LoVo (cell line): ENCODE measurements at regions not wholly inside any gene's neighbourhood (a gene's known extent, or its start where the extent isn't known, plus 50 kb on each side); places are given as distances from the start of the nearest gene placed in this dataset.

Source experiments
- DNase-seq: peaks from one replicate; pipeline ENCODE4 v3.0.0-alpha.2; 2016; ENCODE audit warnings: low spot score

DNA sequence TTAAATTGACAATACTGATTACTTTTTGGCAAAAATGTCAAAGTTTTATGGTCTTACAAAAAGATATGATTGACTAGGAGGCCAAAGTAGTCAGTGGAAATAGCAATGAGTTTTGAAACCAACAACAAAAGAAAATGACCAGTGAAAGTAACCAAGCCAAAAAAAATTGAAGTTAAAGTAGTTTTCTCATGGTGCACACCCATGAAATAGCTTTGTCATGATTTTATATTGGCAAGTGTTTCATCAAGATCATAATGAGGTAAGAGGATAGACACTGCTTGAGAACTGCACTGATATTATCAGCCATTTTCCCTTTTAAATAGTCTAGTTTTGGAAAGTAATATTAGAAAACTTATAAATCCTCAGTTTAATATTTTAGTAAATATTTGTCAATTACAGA is 206.2 kb upstream of the ADAMTS5 start:
- DNase-seq, result no peak

DNA sequence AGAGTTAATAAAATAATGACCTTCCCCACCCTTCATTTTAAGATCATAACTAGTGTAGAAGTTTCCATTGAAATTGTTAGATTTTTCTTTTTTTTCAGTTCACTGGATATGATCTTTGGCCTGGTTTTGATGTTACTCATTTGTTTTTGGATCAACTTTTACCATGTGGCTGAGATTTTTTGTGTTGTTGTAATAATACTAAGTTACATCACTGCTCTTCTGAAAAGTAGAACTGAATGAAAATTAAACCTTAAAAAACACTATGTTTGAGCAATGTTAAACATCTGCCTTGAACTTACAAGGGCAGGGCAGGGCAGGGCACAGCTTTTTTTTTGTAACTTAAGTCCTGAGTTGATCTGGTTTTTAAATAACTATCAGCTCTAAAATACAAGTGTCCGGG is 204.8 kb upstream of the ADAMTS5 start:
- DNase-seq, result no peak

DNA sequence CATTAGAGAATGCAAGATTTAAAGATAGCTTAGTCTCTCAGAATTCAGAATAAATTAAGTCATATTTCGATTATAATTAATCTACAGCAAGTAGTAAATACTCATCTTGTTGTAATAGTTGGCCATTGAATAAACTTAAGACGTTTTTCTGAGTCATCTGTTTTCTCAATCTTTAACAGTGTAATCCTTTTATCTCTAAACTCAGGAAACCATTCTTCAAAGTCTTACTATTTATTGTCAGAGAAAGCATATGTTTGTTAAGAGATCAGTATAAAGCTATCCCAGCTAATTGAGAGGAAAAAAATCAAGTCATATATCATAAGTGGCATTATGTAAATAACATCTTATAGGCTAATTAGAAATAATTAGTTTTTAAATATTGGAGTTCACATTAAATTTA is 201.2 kb upstream of the ADAMTS5 start:
- no peak for DNase-seq

DNA sequence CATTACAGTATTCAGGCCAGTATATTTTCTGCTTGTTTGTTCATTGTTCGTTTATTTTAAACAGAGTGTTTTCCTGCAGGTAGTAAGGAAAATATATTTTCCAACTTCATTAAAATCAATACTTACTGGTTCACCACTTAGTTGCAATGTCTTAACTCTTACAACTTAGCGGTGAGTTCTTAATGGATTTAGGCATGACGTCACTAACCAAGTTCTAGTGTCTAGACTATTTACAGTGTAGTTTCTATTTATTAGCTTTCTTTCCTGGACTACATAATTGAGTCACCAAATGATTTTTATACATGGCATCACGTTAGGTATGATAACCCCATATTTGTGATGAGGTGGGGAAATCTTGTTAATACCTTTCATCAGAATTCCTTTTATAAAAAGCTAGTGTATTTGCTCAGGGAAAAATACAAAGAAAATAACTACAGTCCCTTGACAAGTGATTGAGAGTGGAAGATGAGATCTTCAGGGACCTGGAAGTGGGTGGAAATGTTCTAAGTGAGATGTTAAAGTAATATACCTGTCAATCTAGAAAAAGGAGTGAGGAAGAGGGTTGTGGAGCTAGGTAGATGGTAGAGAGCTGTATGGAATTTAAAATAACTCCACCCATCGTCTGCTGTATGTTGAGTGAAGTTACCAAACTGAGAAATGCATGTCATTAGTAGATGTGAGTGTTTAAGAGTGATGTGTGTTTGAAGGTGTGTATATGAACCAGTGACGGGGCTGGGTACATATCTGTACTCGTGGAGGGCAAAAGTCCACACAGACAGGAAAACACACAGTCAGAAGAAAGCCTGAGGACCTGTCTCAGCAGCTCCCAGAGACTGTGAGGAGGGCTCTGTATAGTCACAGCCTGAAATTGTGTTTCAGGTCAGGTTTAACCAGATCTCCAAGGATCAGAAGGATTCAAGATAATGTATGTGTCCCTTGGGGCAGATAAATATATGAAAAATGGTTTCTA is 197.6 kb upstream of the ADAMTS5 start:
- no peak for DNase-seq

DNA sequence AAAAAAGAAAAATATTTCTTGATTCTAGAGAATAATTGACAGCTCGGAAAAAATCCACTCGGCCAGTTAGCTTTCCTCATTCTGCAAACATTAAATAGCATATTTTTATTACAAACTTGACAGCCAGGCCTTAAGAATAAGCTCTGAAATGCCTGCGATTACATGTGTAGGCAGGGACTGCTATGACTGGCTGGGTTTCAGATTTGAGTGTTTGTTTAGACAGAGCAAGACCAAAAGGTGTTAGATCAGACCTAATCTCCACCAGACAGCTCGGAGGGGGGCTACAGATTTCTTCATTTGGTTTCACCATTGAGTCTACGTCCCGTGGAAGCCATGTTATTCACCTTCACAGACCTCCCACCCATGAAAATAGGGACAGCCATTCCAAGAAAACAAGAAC is 192.1 kb upstream of the ADAMTS5 start:
- DNase-seq, result no peak

DNA sequence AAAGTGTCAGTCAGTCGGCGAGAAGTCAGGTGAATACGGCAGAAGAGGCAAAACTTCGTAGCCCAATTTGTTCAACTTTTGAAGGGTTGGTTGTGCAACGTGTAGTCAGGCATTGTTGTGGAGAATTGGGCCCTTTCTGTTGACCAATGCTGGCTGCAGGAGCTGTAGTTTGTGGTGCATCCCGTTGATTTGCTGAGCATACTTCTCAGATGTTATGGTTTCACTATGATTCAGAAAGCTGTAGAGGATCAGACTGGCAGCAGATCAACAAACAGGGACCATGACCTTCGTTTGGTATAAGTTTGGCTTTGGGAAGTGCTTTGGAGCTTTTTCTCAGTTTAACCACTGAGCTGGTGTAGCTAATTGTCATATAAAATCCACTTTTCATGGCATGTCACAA is 190.2 kb upstream of the ADAMTS5 start:
- no peak for DNase-seq

DNA sequence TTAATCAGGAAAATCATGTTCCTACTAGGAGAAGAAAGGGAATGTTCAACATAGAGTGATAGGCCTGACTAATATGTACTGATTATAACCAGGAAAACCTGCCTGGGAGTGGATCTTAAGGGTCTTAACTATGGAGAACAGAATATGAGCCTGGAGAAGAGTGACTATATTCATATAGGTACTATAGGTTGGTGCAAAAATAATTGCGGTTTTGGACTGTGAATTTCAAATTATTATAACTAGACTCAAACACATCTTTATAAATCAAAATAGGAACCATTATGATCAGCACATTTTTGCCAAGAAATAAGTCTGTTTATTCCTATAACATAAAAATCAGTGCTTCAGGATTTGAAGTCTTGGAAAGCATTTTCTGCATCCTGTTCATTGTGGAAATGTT is 189.8 kb upstream of the ADAMTS5 start:
- no peak for DNase-seq

DNA sequence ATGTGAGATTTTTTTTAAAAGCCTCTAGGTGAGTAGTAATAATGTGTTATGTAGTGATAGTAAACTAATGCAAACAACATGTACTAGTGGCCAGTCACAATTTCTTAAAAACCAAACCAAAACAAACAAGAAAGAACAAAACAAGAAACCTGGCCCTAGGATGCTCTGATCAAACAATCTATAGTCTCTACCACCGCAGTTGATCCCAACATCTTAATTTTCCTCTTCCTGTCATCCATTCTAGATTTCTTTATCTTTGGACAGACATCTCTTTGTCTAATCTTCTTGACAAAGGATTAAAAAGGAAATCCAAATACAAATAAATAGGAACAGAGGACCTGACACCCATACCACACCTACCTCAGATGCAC is 188.2 kb upstream of the ADAMTS5 start:
- no peak for DNase-seq

DNA sequence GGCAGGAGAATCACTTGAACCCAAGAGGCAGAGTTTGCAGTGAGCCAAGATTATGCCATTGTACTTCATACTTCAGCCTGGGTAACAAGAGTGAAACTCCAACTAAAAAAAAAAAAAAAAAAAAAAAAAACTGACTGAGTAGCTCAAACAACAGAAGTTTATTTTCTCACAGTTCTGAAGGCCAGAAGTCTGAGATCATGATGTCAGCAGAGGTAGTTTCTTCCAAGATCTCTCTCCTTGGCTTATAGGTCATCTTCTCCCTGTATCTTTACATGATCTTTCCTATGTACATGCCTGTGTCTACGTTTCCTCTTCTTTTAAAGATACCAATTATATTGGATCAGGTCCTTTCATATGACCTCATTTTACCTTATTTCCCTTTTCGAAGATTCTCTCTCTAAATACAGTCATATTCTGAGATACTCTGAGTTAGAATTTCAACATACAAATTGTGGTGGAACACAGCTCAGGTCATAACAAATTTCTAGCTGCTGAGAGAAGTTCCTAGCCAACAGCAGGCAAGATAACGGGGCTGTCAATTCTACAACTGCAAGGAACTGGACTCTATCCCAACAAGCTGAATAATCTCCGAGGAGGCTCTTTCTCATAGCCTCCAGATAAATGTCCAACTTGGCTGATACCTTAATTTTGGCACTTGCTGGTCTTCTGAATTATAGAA is 187.7 kb upstream of the ADAMTS5 start:
- no peak for DNase-seq

DNA sequence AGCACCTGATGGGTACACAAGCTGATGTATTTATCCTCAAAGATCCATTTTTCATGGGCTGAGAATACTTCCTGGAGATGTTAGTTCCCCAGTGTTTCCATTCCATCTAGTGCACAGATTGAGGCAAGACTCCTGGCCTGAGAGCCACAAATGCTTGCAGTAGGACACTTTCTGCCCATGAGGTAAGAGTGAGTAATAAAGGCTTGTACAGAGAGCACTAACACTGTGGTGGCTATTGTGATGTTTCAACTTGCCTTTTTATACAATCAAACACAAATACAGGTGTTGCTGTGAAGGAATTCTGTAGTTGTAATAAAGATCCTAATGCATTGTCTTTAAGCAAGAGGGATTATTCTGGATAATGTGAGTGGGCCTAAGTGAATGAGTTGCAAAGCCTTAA is 186.1 kb upstream of the ADAMTS5 start:
- no peak for DNase-seq

DNA sequence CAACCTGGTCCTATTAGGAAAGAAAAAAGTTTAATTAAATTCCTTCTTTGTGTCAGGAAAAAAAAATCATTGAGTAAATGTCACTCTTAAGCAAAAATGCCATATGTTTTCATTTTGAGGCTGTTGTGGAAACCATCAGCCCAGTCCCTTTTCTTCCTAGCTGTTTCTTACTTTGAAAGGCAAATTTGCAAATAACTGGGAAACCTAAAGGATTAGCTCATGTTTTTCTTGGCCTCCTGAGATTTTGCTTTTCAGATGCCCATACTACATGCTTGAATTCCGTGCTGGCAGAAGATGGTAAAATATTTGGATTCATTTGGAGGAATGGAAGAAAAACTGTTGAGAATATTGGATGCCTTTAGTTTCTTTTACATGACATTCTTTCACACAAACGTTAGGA is 182.1 kb upstream of the ADAMTS5 start:
- DNase-seq, result no peak

DNA sequence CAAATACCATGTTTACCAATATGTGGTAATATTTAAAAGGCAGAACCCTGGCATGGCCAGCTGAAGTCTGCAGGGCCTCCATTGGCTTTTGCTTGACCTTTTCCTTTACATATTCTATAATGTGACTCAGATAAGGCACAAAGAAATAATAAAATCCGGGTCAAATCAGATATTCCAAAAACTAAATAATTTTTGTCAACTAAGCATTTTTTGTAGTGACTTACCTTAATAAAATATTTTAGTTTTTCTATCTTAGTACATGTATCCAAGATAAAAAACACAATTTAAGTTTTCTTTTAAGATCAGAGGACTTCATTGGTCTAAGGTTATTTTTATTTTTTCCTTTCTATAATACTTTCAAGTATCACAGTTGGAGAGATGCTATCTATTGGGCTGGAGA is 179.4 kb upstream of the ADAMTS5 start:
- no peak for DNase-seq

DNA sequence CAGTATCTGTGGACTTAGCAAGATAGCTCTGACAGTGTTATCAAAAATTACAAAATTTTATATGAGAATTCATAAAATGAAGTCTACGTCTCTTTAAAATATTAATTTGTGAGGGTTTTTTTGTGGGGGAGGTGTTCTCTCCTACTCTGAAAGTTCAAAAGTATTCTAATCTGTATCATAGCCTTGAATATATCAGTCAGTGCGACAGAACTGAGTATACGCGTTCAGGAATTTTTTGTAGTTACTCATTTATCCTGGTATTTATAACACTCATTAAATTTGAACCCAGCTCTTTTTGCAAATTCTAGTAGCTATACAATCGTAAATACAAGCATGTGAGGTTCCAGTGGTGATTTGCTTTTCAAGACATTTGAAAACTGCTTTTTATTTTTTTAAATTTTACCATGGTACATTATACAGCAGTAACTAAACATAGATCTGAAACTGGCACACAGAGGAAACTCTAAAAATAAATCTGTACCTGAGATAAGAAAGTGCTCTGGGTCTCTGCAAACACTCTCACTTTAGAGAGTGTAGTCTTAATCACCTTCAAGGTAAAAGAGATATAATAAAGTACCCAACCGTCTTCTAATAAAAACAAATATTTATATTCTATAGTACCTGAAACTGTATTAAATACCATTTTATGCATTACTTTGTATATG is 178.4 kb upstream of the ADAMTS5 start:
- no peak for DNase-seq

DNA sequence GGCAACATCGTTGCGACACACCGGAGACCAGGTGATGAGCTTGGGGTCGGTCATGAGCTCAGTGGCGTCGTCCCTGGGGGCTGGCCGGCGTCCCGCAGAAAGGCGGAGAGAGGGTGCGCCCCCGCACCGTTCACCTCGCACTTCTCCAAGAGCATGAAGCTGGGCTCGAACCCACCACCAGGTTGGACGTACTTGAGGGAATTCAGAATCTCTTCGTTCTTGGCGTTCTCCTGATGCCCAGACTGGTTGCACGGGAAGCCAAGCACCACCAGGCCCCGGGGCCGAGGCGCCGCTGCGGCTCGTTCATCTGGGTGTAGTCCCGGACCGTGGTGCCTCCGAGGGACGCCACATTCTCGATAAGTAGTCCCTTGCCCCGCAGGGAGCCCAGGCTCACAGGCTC is 176.6 kb upstream of the ADAMTS5 start:
- DNase-seq, result no peak

DNA sequence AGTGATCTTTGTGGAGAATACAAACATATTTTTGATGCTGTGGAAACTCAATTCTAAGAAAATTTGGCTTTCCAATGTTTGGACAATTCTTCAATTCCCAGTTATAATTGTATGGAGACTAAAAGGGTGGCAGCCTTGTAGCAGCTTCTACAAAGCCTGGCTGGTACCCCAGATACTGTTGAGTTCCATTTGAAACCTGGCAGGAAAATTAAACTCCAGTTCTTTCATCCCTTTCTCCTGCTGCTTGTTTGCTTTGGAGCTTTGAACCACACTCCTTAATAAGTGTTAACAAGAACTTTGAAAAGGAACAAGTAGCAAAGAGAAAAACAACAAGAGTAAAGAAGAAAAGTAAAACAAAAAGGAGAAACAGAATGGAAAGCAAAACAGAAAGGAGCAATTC is 172.6 kb upstream of the ADAMTS5 start:
- DNase-seq, result no peak

DNA sequence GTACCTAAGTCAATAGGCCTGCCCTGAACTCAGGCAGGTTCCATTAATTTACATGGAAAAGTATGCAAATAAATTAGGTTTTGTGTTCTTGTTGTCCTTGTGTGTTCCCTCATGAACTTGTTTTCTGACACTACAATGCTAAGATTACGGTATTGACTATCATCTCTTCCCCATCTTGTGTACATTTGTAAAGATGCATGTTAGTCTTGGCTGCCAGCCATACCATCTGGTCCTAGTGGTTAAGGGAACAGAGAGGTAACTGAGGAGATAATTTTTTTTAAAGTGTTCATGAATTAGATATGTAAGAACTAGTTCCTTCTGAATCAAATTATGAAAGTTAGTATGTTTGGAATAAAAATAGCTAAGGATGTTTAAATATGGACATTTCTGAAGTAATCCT is 167.6 kb upstream of the ADAMTS5 start:
- DNase-seq, result no peak

DNA sequence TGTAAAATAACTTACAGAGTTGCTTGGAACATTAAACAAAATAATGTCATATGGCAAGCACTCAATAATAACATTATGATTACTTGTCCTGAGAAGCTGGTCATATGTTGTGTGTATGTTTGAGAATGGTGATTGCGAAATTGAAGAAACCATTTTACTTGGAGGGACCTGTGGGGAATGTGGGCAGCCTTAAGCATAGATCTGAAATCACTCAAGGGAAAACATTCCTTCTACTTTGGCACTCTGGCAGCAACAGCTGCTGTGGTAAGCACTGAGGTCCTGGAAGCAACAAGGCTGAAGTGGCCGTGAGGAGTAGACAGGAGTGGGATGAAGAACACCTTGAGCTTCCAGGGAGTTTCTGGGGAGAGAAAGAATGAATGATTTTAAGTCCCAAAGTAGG is 165.4 kb upstream of the ADAMTS5 start:
- no peak for DNase-seq

DNA sequence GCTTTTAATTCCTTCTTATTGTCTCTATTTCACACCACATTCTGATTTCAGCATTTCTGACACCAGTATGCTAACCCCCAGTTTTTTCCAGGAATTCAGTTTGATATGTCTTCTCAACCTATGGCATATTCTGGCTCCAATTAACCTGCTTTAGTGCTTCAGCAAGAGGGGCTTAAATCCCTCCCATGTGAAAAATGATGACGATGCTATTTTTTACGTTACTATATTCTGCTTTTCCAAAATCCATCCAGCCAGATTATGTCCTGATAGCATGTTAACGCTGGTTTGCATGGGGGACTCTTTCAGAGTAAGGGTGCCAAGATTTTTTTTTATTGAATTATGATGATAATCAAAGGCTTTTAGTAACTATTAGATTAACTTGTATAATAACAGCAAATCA is 163.3 kb upstream of the ADAMTS5 start:
- DNase-seq, result no peak

DNA sequence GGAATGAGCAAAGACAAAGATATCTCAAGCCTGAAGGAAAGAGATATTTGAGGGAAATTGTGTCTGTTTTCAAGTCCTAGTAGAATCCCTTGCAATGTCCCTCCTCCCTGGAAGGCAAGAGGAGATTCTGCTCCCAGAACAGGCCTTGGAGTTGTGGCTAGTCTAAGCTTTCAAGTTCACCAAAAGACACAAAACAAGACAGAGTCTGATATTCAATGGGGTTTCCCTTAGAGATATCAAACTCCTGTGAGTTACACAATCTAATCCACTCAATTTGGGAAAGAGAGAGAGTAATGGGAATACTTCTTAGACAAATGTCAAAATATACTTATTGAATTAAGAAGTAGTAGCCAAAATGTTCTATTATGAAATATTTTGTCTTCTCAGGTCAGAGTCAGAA is 162.8 kb upstream of the ADAMTS5 start:
- no peak for DNase-seq

DNA sequence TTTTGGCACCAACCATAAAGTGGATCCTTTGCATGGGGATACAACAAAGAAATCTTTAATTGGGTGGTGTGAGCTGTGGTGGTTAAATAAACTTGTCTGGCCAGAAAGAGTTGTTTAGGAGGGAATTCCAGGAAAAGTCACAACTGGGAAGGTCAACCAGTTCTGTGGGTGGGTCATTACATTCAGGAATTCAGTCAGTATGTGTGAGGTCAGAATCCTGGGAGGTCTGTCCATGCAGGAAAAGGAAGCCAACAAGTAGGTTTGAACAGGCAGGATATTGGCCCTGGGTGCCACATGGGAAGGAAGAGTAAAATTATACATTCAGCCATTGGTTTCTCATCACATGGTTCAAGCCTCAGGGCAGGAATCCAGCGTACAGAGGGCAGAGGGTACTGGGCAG is 162.3 kb upstream of the ADAMTS5 start:
- DNase-seq, result no peak

DNA sequence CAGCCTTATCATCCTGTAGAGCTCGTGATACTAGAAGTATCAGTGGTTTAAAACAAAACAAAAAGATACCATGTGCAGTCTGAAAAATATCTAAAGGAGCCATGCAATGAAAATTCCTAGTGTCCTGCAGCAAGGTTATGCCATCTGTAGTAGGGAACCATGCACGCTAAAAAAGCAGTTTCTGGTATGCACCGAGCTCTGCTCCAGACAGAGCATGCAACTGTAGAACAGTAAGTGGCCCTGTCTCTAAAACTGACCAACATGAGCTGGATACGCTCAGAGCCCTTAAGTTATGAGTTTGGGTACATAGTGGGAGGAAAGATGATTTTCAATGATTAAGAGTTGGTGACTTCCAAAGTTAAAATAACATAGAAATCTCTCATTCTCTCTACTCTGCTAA is 159.3 kb upstream of the ADAMTS5 start:
- DNase-seq, result no peak

DNA sequence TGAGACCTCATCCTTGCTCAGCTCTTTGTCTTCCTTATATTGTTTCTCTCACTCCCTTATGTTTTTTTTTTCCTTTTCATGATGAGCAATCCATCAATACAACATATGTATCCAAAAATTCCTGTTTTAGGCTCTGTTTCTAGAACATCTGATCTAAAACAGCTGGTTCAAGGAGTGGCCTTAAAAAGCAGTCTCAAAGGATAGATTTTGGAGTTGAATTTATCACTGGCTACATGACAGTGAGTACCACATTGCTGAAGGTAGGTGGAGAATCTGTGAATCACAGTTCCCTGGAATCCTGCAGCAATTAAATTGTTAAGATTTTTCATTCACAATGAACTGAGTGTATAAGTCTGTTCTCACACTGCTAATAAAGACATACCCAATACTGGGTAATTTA is 155.8 kb upstream of the ADAMTS5 start:
- no peak for DNase-seq

DNA sequence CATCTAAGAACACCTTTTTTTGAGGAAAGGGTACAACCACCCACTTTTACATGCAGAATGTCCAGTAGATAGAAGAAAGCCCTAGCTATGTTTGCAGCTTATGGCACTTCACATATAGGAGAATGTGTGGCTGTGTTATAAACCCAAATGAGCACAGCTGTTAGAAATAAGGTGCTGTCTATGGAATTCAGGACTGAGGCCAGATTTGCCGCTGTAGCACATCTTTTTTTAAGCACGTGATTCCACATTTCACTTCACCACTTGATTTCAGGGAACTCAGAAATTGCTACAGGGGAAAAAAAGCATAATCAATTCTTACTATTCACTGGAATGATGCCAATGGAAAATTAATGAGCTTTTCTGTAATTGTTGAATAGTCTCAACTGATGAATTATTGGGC is 147.2 kb upstream of the ADAMTS5 start:
- DNase-seq, result no peak
